ENCODE measurements at regions not wholly inside any gene's neighbourhood (a gene's known extent, or its start where the extent isn't known, plus 50 kb on each side); places are given as distances from the start of the nearest gene placed in this dataset.
A peak's percentile ranks its signal among the peaks of the same experiment; 100 is the strongest.

DNA sequence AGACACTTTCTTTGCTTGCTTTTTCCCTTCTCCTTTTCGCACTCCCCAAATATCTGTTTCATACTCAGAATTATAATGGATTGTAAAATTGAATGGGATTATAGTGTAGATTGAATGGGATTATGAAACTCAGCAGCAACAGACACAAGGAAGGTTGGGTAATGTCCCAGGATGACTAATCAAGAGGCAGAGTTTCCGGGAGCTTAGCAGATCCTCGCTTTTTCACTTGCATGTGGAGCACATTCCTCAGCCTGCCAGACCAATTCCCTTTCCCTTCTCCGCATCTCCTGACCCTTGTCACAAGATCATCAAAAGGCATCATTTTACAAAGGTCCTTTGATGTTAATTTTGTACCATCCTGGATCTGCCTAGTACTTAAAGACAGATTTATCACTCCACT, 55.1 kb upstream of the SLC1A1 start:
- peak; percentile 49 for DNase-seq

DNA sequence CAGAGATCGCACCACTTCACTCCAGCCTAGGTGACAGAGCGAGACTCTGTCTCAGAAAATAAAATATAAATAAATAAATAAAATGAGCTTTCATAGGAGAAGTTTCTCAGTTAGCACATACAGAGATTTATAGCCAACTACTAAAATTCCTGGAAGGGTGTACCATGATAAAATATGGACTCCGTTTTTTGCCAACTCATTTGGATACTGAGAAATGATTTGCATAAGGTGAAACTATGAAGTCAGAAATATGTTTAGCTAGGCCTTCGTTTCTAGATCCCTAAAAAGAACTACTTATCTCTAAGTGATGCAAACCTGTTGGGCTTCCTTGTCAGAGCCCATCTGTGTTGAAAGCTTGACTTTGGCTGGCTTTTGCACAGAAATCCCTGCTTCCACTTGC, 56.9 kb upstream of the SLC1A1 start:
- DNase-seq: no peak

DNA sequence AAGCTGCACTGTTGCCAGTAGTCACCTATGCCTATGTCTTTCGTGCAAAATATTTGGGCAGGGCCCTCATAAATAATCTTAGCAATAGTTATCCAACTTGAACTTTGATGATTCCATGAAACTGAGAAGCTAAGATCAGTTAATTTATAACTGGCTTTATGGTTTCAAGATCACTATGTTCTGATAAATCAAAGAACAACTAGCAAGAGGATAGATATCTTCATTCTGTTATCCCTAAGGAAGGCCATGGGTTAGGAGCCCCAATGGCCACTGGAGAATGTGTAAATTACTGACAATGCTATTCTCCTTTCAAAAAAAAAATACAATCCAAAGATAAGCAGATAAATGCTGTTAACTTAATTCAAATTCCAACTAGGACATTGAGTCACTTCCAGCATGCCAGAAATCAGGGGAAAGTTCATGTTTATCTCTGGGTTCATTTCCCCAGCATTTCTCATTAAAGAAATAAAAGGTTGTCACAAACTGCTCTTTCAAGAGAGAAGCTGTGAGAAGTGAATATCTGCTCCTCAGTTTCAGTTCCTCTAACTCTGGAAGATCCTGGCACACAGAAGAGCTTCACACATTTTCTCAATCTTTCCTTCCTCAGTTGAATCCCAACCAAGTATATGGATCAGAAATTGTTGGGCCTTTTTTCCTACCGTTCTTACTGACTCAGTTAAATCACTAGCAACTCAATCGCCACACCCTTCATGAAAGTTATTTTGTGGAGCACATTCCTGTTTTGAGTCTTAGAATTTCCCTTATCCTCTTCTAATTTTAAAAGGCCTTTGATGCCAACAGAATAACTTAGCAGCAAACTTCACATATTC, 59.6 kb upstream of the SLC1A1 start:
- DNase-seq: no peak

DNA sequence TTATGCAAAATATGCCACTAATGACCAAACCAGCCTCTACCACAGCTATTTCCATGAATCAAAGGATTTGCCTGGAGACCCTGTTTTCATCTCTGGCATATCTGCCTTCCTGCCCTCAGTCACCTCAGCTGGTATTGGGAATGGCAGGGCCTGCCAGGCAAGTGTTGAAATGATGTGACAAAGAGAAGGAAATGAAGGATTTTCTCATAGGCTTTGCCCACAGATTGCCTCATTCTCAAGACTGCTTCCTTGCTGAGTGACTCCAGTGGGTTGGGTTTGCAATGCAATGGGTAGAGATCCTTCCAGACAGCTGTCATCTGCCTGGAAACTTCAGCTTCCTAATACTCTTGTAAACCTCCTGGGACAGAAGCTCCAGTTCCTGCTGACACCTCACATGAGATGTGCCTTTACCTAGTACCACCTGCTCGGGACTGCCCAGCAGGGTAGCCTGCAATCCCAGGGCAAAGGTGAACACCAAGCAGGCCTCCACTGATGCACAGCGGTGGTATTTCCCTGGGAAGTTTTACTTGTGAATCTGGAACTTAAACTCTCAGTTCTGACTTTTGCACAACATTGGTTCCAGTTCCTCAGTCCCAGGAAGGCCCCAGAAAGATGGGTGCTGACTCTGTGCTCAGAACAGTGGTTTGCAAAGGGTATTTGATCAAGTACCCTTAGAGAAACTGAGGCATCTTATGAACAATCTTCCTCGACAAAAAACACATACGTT, 64.8 kb upstream of the SLC1A1 start:
- no peak for DNase-seq

DNA sequence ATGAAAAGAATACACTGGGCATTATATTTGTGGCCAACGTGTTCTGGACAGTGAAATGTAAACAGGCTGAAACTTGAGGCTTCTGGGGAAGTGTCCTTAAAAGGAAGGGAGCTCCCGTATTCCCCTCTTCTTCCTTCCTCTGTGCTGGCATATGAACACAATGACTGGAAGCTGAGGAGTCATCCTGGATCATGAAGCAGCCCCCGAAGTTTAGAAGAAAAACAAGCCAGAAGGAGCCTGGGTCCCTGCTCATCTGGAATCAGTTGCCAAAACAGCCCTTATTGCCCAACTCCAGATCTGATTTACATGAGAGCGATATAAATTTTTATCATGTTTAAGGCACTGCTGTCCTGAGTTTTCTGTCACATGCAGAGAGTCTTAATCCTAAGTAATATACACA, 65.4 kb upstream of the SLC1A1 start:
- DNase-seq: no peak

DNA sequence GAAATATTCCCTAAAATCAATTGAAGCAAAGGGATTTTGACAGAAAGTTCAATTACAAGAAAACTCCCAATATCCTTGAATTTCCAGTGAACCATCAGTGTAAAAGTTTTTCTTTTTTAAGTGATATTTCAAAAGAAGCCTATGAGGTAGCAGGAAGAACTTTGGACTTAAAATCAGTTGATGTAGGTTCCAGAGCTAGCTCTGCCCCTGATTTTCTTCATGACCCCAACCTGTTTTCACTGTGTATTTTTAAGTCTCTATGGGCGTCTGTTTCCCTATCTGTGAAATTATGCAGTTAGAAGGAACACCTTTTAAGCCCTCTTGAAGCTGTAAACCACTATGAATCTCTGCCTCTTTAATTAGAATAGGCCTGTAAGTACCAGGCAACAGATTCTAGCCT, 66.2 kb upstream of the SLC1A1 start:
- no peak for DNase-seq

DNA sequence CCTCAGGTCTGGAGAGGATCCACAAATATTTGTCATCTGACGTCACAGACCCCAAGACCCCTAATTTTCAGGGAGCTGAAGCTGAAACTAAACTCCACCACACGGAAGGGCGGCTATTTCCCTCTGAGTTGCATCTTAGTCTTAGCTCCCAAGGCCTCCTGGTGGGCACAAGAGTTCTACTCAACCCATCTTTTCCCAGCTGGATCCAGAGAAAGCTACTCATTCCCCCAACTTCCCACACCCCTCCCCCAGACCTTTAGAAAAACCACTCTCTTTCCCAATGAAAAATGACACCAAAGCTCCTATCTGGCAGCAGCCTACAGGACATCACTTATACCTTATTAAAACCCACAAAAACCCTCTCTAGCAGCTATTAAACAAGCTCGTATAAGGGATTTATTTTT, 67.1 kb upstream of the SLC1A1 start:
- no peak for DNase-seq

DNA sequence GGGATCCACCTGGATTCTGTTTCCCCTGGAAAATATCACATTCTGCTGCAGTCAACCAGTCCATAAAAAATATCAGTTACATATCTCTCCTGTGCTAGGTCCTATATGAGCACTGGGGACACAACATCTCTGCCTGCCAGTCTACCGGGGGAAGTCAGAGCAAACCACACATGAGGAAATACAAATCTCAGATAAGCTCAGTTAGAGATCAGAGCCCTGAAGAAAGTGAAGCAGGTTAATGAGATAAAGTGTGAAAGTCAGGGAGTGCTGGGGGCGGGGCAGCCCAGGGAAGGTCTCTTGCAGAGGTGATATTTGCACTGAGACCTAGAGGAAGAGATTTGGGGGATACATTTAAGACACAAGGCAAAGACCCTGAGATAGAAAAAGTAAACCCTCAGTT, 67.8 kb upstream of the SLC1A1 start:
- DNase-seq: no peak

DNA sequence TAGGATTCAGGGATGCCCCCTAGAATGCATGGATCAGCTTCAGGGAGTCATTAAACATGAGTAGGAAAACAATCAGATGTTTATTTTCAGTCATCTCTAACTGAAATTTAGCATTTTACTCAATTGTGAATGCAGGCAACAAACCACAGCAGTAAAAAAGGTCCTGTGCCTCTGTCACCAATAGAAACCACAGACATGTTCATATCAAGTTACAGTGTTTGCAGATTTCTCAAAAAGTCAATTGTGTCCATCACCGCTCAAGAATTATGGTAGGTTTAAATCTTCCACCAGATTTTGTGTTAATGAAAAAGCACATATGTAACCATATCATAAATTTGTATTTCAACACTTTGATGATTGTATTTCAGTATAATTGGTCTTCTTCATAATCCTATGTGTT, 68.4 kb upstream of the SLC1A1 start:
- no peak for DNase-seq

DNA sequence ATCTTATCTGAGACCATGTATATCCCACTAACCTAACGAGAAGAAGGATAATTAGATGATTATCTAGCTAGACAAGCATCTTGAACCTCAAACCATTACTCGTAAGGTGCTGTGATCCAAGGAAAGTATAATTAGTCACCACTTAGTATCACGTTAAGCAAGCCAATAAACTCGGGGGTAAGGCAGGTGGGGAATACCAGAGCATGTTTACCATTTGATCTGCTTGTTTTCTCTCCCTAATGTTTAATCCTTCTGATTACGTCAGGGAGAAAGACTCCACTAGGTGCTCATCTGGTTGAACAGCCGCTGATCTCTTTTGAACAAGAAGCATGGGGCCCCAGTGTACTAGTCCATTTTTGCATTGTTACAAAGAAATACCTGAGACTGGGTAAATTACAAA, 69.9 kb upstream of the SLC1A1 start:
- DNase-seq: no peak

DNA sequence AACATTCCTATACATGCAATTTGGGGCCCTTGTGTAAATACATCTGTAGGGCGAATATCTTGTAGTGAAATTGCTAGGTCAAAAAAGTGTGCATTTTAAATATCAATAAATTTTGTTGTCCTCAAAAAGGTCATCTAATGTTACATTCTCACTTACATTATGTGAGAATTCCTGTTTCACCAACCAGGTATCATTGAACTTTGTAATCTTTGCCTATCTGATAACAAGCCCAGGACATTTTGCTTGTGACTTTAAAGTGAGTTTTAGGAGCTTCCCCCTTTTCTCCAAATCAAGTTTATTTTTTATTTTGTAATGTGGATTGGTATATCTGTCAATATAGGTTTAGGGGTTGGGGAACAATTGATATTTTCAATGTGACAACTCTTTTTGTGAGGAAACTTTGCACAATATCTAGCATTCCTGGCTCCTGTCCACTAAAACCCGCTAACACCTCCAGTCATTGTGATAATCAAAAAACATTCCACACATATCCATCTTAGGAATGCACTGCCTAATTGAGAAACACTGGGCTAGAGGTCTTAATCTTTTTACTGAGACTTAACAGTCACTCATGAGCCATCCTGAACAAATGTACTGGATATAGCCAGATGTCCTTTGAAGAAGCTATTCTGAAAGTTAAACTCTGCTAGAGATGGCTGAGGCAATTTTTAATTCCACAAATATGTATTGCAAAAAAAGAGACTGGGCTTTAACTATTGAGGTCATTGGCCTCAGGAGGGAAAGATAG, 72.5 kb upstream of the SLC1A1 start:
- peak; percentile 36 for DNase-seq

DNA sequence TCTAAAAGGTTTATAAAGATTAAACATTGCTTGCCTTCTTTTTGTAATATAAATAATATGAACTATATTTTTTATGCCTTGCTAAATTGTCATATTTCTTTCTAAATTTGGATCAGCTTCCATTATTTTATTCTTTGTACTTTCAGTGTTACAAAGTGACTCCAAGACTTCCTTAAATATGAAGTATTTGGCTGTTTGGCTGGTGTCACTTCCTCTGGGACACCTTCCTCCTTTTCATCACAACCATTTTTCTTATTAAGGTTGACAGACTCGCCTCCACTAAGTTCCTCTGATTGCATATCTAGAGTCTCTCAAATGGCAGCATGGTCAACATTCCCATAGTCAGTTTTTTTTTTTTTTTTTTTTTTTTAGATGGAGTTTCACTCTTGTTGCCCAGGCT, 73.8 kb upstream of the SLC1A1 start:
- DNase-seq: no peak

DNA sequence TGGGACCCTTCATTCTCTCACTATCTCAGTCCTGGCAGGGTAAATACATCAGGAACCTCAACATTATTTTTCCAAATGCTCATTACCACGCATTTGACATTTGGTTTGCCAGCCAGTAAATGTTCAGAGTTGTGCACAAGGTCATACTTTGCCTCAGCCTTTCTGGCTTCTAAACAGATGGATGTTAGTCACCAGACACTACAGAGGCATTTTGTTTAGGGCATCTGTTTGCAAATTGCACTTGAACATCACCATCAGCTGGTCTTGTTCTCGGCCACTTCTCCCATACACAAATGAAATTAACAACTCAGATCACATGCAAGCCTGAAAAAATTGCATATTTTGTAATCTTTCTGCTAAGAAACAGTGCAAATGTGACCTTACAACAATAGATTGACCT, 75.0 kb upstream of the SLC1A1 start:
- no peak for DNase-seq

DNA sequence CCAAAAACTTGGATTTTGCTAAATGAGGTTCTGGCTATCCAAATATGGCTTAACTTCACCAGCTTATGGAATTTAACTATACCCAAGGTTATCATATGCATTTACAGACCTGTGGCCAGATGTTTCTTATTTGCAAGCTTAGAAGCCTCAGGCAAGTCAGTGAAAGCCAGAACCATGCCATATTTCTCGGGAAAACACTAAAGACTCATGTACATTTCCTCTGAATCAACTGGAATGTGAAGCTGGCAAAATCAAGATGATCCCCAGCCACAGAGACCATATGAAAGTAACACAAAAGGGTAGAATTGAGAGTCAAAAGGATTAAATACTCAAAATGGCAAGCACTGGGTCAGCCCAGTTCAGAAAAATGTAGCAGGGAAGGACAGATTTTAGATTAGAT, 76.4 kb upstream of the SLC1A1 start:
- DNase-seq: peak; percentile 12

DNA sequence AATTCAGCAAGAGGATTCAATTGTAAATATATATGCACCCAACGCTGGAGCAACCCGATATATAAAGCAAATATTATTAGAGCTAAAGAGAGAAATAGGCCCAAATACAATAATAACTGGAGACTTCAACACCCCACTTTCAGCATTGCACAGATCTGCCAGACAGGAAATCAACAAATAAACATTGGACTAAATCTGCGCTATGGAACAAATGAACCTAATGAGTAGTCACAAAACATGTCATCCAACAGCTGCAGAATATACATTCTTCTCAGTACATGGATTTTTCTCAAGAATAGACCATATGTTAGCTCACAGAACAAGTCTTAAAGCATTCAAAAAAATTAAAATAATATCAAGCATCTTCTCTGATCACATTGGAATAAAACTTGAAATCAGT, 86.1 kb upstream of the SLC1A1 start:
- DNase-seq: no peak

DNA sequence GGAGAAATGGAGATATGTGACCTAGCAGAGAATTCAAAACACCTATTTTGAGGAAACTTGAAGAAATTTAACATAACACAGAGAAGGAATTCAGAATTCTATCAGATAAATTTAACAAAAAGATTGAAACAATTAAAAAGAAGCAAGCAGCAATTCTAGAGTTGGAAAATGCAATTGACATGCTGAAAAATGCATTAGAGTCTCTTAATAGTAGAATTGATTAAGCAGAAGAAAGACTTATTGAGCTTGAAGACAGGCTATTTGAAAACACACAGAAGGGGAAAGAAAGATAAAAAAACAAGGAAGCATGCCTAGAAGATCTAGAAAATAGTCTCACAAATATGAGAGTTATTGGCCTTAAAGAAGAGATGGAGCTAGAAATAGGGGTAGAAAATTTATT, 87.8 kb upstream of the SLC1A1 start:
- DNase-seq: no peak

DNA sequence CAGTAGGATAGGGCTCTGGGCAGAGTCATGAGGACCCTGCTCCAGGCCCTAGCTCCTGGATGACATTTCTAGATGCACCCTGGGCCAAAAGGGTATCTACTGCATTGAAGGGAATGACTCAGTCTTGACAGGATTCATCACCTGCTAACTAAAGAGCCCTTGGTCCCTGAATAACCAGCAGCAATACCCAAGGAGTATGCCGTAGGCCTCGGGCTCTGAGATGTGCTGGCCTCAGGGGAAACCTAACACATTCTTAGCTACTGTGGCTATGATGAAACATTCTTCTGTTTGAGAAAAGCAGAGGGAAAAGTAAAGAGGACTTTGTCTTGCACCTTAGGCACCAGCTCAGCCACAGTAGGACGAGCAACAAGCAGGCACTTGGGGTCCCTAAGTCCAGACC, 89.5 kb upstream of the SLC1A1 start:
- DNase-seq: no peak

DNA sequence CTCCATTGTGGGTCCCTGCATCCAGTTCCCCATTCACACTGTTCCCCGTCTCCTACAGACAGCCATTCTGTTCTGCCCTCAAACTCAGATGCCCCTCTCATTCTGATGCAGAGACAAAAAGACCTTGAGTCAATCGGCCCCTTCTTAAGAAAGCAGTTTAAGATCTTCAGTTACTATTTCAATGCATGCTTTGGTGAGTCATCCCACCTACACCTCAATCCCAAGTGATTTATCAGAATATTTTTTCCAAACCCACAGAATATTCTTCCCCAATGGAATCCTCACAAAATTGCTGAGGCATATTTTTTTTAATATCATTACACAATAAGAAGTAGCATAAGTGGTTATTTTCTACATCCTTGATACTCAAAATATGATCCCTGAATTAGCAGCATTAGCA, 92.4 kb upstream of the SLC1A1 start:
- peak; percentile 78 for DNase-seq

DNA sequence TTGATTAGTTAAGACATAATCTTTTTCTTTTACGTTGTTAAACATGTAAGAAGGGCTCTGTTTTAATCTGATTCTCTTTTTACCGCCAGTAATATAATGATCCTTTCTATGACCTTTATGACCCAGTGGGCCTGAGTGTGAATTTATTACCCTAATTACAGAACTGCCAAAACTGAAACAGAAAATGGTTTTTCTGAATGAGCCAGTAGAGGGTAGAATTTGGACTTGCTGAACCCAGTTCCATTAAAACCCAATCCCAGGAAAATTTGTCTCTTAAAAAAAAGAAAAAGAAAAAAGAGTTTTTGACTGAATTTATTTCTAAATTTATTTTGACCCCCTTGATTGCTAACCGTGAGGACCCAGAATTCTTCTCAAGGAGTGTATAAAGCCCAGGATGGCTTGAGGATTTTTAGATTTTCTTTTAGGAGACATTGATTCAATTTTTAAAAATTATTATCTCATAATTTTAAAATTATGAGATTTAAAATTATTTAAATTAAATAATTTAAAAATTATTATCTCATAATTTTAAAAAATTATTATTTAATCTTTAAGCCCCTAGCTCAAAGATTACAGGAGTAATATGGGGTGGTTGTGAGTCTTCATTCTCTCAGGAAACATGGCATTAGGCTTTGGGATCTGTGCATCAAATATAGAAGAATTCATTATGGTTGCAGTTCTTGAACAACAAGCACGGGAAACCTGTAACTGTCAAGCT, 94.1 kb upstream of the GLIS3 start:
- no peak for DNase-seq

DNA sequence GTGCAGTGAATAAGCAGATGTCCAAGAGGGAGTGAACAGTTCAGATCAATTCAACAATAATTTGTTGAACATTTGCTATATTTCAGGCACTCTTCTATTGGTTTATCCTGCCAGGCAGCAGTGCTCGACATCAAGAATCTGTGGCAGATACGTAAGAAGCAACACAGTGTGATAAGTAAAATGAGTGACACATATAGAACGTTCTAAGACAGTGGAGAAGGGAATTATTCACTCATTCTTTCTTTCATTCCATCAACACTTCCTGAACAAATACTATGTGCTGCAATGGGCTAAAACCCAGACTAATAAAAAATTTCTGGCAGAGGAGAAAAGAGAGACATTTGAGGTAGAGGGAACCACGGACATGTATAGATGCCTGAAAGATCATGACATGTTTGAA, 89.9 kb upstream of the GLIS3 start:
- DNase-seq: peak; percentile 20

DNA sequence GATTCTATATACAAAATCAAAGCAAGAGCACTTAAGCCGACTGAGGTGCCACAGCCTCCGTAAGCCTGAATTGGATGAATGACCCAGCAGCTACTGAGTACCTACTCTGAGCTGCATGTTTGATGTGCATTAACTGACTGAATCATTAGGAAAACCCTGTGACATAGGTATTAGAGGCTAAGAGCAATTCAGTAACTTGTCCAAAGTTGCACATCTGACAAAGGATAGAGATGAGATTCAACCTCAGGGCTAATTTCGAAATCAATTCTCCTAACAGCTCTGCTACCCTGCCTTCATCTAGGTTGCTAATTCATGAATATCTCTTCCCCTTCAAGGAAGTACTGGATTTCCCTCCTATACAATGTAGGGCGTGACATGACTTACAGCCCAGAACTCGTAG, 89.1 kb upstream of the GLIS3 start:
- no peak for DNase-seq

DNA sequence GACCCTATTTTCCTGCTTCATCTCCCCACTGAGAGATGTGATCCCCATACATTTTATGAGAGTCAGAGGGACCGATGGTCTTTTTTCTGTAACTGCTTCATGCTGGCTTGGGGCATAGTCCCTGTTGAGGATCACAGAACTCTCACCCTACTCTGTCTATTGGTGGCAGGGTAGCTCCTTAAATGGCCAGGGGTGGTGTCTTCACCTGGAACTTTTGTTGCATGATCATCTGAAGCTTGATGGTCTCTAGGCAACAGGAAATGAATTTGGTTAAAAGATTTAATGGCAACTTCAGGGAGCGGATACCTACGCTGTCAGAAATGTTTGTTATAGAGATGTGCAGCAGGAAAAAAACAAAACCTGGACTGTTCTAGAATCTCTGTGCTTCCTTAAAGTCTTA, 87.0 kb upstream of the GLIS3 start:
- DNase-seq: no peak

DNA sequence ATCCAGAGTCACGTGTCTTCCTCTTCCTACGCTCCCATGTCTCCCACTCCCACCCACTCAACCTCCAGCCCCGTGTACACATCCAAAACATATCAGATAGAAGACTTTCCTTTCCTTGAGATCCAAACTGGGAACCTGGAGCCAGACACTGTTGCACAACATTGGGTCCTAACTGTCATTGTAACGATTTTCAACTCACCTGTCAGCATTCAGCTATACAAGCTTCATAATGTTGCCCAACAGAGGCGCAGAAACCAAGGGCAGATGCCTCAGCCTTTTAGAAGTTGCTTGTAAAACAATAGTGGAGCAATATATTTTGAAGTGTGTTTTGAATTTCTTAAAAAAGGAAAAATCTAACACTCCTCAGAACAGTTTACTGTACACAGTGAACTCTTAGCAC, 84.9 kb upstream of the GLIS3 start:
- no peak for DNase-seq

All from fibroblast of upper back skin (primary cell).